Upper lobe of left lung (tissue), 4 donors: ENCODE measurements at regions not wholly inside any gene's neighbourhood (a gene's known extent, or its start where the extent isn't known, plus 50 kb on each side); places are given as distances from the start of the nearest gene placed in this dataset.

Source experiments
- POLR2A ChIP-seq, 4 donors: fragments of 450-650 bp; IDR thresholded peaks; one replicate each; pipeline ENCODE4 v1.5.1; 2016 to 2017; ENCODE audit warnings: antibody characterized with exemption in 4 of 4, mild to moderate bottlenecking in 2 of 4
- TF ChIP-seq, protein P1 (sequence below), 6 experiments: fragments of 450-650 bp in 4 of 6; fragments of 200-600 bp in 2 of 6; sonication (generic) in 2 of 6; IDR thresholded peaks; one replicate each; pipeline ENCODE4 v1.5.1; 2016 to 2019; ENCODE audit warnings: antibody characterized with exemption in 6 of 6

DNA sequence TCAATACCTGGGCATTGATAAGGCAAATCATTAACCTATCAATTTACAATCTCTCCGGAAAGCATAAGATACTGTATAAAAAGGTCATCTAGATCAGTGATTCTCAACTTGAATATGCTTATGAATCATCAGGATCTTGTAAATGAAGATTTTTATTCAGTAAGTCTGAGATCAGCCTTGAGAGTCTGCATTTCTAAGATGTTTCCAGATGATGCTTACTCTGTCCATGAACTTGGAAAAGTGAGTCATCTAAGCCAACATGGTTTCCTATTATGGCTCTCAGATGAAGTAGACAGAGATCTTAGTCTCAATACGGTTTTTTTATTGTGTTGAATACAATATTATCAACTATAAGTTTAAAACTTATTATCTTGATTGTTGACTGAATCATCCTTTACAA, 226.4 kb upstream of the KIRREL3 start:
- no peak for TF ChIP-seq POLR2A (IDR thresholded peaks at IDR 0.05)
- TF ChIP-seq, protein P1, sequence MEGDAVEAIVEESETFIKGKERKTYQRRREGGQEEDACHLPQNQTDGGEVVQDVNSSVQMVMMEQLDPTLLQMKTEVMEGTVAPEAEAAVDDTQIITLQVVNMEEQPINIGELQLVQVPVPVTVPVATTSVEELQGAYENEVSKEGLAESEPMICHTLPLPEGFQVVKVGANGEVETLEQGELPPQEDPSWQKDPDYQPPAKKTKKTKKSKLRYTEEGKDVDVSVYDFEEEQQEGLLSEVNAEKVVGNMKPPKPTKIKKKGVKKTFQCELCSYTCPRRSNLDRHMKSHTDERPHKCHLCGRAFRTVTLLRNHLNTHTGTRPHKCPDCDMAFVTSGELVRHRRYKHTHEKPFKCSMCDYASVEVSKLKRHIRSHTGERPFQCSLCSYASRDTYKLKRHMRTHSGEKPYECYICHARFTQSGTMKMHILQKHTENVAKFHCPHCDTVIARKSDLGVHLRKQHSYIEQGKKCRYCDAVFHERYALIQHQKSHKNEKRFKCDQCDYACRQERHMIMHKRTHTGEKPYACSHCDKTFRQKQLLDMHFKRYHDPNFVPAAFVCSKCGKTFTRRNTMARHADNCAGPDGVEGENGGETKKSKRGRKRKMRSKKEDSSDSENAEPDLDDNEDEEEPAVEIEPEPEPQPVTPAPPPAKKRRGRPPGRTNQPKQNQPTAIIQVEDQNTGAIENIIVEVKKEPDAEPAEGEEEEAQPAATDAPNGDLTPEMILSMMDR (IDR thresholded peaks at IDR 0.05) = no peak
